CD14-positive monocyte (primary cell): ENCODE measurements at regions not wholly inside any gene's neighbourhood (a gene's known extent, or its start where the extent isn't known, plus 50 kb on each side); places are given as distances from the start of the nearest gene placed in this dataset.

Experiments
- DNase-seq, 3 donors: peaks; one replicate each; pipeline ENCODE4 v3.0.0-alpha.2; 2011 to 2022
- H2AFZ ChIP-seq: 2 replicates; pipeline ENCODE4 v1.6.0; 2012; ENCODE audit warnings: mild to moderate bottlenecking, low read depth, low read length, inconsistent platforms; ENCODE audit not compliant: insufficient read depth, poor library complexity, severe bottlenecking
- H3K27ac ChIP-seq, 2 donors: 1 replicate in 1 of 2; 2 replicates in 1 of 2; pipeline ENCODE4 v1.5.1; 2012 to 2013; ENCODE audit warnings: low read length in 2 of 2, control low read depth in 1 of 2, inconsistent platforms in 1 of 2, low read depth in 1 of 2, mild to moderate bottlenecking in 1 of 2
- H3K27me3 ChIP-seq, 2 donors: one replicate each; pipeline versions ENCODE4 v1.6.0 to v1.6.1; 2011 to 2013; ENCODE audit warnings: low read length in 2 of 2; ENCODE audit not compliant: control insufficient read depth in 2 of 2, insufficient read depth in 2 of 2
- H3K36me3 ChIP-seq, 2 donors: replicated peaks in 1 of 2; 1 replicate in 1 of 2; 2 replicates in 1 of 2; pipeline versions ENCODE4 v1.5.1 to v1.6.1; 2012 to 2013; ENCODE audit warnings: low read length in 2 of 2, control low read depth in 1 of 2, inconsistent platforms in 1 of 2, mild to moderate bottlenecking in 1 of 2; ENCODE audit not compliant: insufficient read depth in 2 of 2, control insufficient read depth in 1 of 2
- H3K4me1 ChIP-seq, 2 donors: 1 replicate in 1 of 2; 2 replicates in 1 of 2; pipeline versions ENCODE4 v1.5.1 to v1.6.1; 2012 to 2013; ENCODE audit warnings: low read length in 2 of 2, control low read depth in 1 of 2, inconsistent platforms in 1 of 2, mild to moderate bottlenecking in 1 of 2, moderate library complexity in 1 of 2; ENCODE audit not compliant: insufficient read depth in 2 of 2, control insufficient read depth in 1 of 2
- H3K4me2 ChIP-seq: replicated peaks from 2 replicates; pipeline ENCODE3; 2012; ENCODE audit warnings: low read length, moderate library complexity, mild to moderate bottlenecking; ENCODE audit not compliant: poor library complexity, severe bottlenecking; ENCODE audit errors: extremely low read depth
- H3K4me3 ChIP-seq, 3 experiments: fragments of 200-600 bp in 1 of 3; sonication (generic) in 1 of 3; replicated peaks in 1 of 3; 1 replicate in 2 of 3; 2 replicates in 1 of 3; pipeline ENCODE4 v1.5.1; 2011 to 2013; ENCODE audit warnings: low read length in 3 of 3, mild to moderate bottlenecking in 3 of 3, control low read depth in 2 of 3, low read depth in 2 of 3, inconsistent platforms in 1 of 3, moderate library complexity in 1 of 3
- H3K79me2 ChIP-seq: 2 replicates; pipeline ENCODE4 v1.6.0; 2012; ENCODE audit warnings: mild to moderate bottlenecking, control low read depth, inconsistent platforms, low read length, moderate library complexity; ENCODE audit not compliant: insufficient read depth
- H3K9ac ChIP-seq: 2 replicates; pipeline ENCODE4 v1.6.0; 2017; ENCODE audit warnings: low read length, mild to moderate bottlenecking; ENCODE audit not compliant: insufficient read depth, poor library complexity, severe bottlenecking
- H3K9me3 ChIP-seq, 2 donors: replicated peaks in 1 of 2; 1 replicate in 1 of 2; 2 replicates in 1 of 2; pipeline versions ENCODE4 v1.5.1 to v1.6.1; 2012 to 2013; ENCODE audit warnings: low read length in 2 of 2, control low read depth in 1 of 2; ENCODE audit not compliant: control insufficient read depth in 1 of 2, insufficient read depth in 1 of 2
- H4K20me1 ChIP-seq: 2 replicates; pipeline ENCODE4 v1.6.0; 2012; ENCODE audit warnings: mild to moderate bottlenecking, low read length, control low read depth, moderate library complexity; ENCODE audit not compliant: insufficient read depth
- H3K27ac Mint-ChIP-seq, 7 donors: one replicate each; pipeline ENCODE4 v1.8.0; 2020; ENCODE audit warnings: mild to moderate bottlenecking in 7 of 7, mixed read lengths in 7 of 7, moderate library complexity in 6 of 7, inconsistent platforms in 2 of 7
- H3K27me3 Mint-ChIP-seq, 3 donors: one replicate each; pipeline ENCODE4 v1.8.0; 2021 to 2022; ENCODE audit warnings: low read depth in 3 of 3, mild to moderate bottlenecking in 3 of 3, mixed read lengths in 3 of 3, moderate library complexity in 3 of 3, inconsistent platforms in 1 of 3
- H3K36me3 Mint-ChIP-seq, 2 donors: one replicate each; pipeline ENCODE4 v1.8.0; 2020; ENCODE audit warnings: mixed read lengths in 2 of 2, inconsistent platforms in 1 of 2, mild to moderate bottlenecking in 1 of 2
- H3K4me1 Mint-ChIP-seq: one replicate; pipeline ENCODE4 v1.8.0; 2020; ENCODE audit warnings: mild to moderate bottlenecking, mixed read lengths
- H3K4me3 Mint-ChIP-seq, 2 donors: one replicate each; pipeline ENCODE4 v1.8.0; 2020; ENCODE audit warnings: mild to moderate bottlenecking in 2 of 2, mixed read lengths in 2 of 2, moderate library complexity in 1 of 2
- H3K9me3 Mint-ChIP-seq, 7 donors: one replicate each; pipeline ENCODE4 v1.8.0; 2020 to 2022; ENCODE audit warnings: mixed read lengths in 7 of 7, mild to moderate bottlenecking in 6 of 7, moderate library complexity in 6 of 7, inconsistent platforms in 2 of 7
- CTCF ChIP-seq: fragments of 200-600 bp; IDR thresholded peaks from one replicate; pipeline ENCODE4 v1.8.0; 2022; ENCODE audit warnings: antibody characterized with exemption, mild to moderate bottlenecking
- whole genome bisulfite sequencing: methylation state at CpG from one replicate; pipeline ENCODE4 v1.1.5; 2013; ENCODE audit warnings: missing lambda C conversion rate; ENCODE audit not compliant: insufficient coverage; 5-methylcytosine and 5-hydroxymethylcytosine counted together
- intact Hi-C, 2 donors: fragments of 100-400 bp; cut with micrococcal nuclease; formaldehyde crosslinking; loops; one replicate each; pipeline versions ENCODE4 v1.15.0 to v1.15.1; 2023

- intact Hi-C loops = no loop called here
- Histone ChIP-seq H3K9ac (no peak overlapping the region), H3K27ac (no peak overlapping the region), H3K4me1 (no peaks in the 10 kb centered on the region), H3K36me3 (no peaks in the 10 kb centered on the region), H3K4me3 (no peak overlapping the region), H3K4me2 (no peak overlapping the region), H3K79me2 (no peaks in the 10 kb centered on the region), H2AFZ (no peak overlapping the region), H3K9me3 (no peaks in the 10 kb centered on the region), H3K27me3 (no peaks in the 10 kb centered on the region), H4K20me1 (no peaks in the 10 kb centered on the region)
- no peaks in the 10 kb centered on the region for H3K4me1 Mint-ChIP-seq
- H3K36me3 Mint-ChIP-seq = no peaks in the 10 kb centered on the region
- no peak overlapping the region for H3K27ac Mint-ChIP-seq
- no peaks in the 10 kb centered on the region for H3K9me3 Mint-ChIP-seq
- no peak for DNase-seq
- 29% methylated on average over 2 of the region's 3 CpGs for WGBS
- H3K4me3 Mint-ChIP-seq = no peak overlapping the region
- no peaks in the 10 kb centered on the region for H3K27me3 Mint-ChIP-seq
- no peak for TF ChIP-seq CTCF
These were observed 95.3 kb upstream of the MAGI2 start for GRCh38 chr7:79548727-79549126.

- Mint-ChIP-seq H3K4me1 (no peaks in the 10 kb centered on the region), H3K9me3 (no peaks in the 10 kb centered on the region), H3K36me3 (no peaks in the 10 kb centered on the region), H3K27ac (no peak overlapping the region), H3K4me3 (no peak overlapping the region), H3K27me3 (no peaks in the 10 kb centered on the region)
- no peak overlapping the region for H3K4me3 ChIP-seq
- H3K27ac ChIP-seq = no peak overlapping the region
- no peaks in the 10 kb centered on the region for H3K9me3 ChIP-seq
- no peak overlapping the region for H3K4me2 ChIP-seq
- no CpG with 5 or more reads among the region's 2 CpGs for WGBS
- intact Hi-C loops = no loop called here
- no peaks in the 10 kb centered on the region for H3K79me2 ChIP-seq
- no peak for TF ChIP-seq CTCF
- H3K4me1 ChIP-seq = no peaks in the 10 kb centered on the region
- no peaks in the 10 kb centered on the region for H4K20me1 ChIP-seq
- H3K27me3 ChIP-seq = no peaks in the 10 kb centered on the region
- DNase-seq = no peak
- H3K36me3 ChIP-seq = no peaks in the 10 kb centered on the region
- no peak overlapping the region for H3K9ac ChIP-seq
- no peak overlapping the region for H2AFZ ChIP-seq
These were observed 93.7 kb upstream of the MAGI2 start for GRCh38 chr7:79547132-79547531.
